HG03159 (cell line): ENCODE measurements at regions not wholly inside any gene's neighbourhood (a gene's known extent, or its start where the extent isn't known, plus 50 kb on each side); places are given as distances from the start of the nearest gene placed in this dataset.

Experiments used
- ATAC-seq: cut with Tn5 transposase; IDR thresholded peaks from one replicate; pipeline ENCODE4 v1.9.1; 2021; ENCODE audit warnings: mild to moderate bottlenecking, moderate library complexity; ENCODE audit not compliant: unreplicated experiment

DNA sequence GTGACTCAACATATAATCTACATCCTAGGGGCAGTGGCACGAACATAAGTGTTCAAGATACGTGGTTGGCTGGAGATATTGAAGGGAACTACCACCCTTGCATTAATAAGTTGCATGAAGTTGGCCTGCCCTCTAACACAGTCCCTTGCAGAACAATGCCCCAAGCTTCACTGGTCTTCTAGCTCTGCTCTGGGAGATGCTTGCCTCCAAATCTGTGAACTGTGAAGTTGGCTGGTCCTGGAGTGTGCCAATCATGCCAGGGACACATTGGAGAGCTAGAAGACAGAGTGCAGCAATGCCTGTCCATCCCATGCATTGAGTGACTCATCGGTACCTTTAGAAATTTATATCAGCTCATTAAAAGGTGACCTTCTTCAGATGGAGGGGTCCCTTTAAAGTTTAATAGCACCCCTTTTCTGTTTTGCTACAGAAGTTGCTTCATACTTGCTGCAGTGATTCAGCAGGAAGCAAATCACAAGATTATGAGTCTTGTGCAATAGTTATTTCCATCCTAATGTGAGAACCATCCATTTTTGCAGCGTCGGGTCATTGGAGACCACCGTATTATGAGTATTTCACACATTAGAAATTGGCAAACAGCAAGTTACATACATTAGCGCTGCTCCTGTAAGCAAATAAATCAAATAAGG, 55.2 kb upstream of the KAZN start:
- ATAC-seq, result no peak

DNA sequence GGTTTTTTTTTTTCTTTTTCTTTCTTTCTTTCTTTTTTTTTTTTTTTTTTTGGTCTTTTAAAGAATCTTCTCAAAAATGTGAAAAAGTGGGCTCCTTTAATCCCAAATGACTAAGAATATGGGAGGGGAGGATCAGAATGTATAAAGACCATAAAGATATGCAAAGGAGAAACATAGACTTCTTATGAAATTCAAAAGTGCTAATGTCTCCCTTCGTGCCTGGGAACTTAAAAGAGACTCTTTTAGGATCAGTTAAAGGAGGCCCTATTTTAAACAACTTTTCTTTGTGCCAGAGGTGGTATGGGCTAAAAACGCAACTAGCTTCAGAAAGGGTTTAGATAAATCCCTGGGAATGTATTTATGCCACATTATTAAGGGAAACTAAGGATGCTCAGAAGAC, 54.2 kb upstream of the KAZN start:
- no peak for ATAC-seq

DNA sequence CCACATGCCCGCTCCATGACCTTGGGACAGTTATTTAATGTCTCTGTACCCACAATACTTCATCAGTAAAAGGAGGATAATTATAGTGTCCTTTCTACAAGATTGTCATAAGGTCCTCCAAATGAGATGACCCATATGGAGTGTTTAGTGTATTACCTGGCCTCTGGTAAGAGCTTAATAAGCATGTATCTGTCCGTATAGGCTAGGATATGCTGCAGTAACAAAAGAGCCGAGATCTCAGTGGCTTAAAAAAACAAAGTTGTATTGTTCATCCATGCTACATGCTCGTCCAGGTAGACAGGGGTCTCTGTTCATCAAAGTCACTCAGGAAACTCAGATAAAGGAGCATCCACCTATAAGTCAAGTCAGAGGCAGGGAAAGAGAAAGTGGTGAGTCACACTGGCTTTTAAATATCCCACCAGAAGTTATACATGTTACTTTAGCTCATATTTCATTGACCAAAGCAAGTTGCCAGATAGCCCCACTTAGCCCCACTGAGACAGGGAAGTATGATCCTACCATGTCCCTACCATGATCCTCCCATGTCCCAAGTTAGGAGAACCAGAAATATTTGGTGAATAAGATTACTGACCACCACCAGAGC, 53.0 kb upstream of the KAZN start:
- ATAC-seq, result no peak

GRCh38 chr1:14546416-14546815, 52.1 kb upstream of the KAZN start:
- ATAC-seq, result no peak
